Keratinocyte (primary cell): ENCODE measurements at regions not wholly inside any gene's neighbourhood (a gene's known extent, or its start where the extent isn't known, plus 50 kb on each side); places are given as distances from the start of the nearest gene placed in this dataset.

ENCODE experiments used
- DNase-seq: peaks from one replicate; pipeline ENCODE4 v3.0.0-alpha.2; 2011; ENCODE audit warnings: low read depth, missing footprints, low spot score
- FAIRE-seq: peaks from 2 replicates; lab custom pipeline; 2011; peaks lifted over from hg19 to GRCh38; lab: Jason Lieb, UNC
- H2AFZ ChIP-seq: 2 replicates; pipeline ENCODE4 v1.6.0; 2012; ENCODE audit warnings: low read length, control low read depth, inconsistent platforms; ENCODE audit not compliant: control insufficient read depth
- H3K27ac ChIP-seq: 2 replicates; pipeline ENCODE4 v1.5.1; 2011; ENCODE audit warnings: low read length; ENCODE audit not compliant: control insufficient read depth, insufficient read depth
- H3K27me3 ChIP-seq: 3 replicates; pipeline ENCODE4 v1.6.0; 2011; ENCODE audit warnings: low read length; ENCODE audit not compliant: control insufficient read depth, insufficient read depth; ENCODE audit errors: extremely low read depth
- H3K36me3 ChIP-seq, 2 experiments: 2 replicates in 1 of 2; 3 replicates in 1 of 2; pipeline ENCODE4 v1.5.1; 2011; ENCODE audit warnings: low read length in 2 of 2, mild to moderate bottlenecking in 1 of 2; ENCODE audit not compliant: control insufficient read depth in 2 of 2, insufficient read depth in 2 of 2; ENCODE audit errors: extremely low read depth in 1 of 2
- H3K4me1 ChIP-seq: 3 replicates; pipeline ENCODE4 v1.5.1; 2011; ENCODE audit warnings: low read length; ENCODE audit not compliant: control insufficient read depth, insufficient read depth; ENCODE audit errors: extremely low read depth
- H3K4me2 ChIP-seq: 3 replicates; pipeline ENCODE4 v1.6.0; 2011; ENCODE audit warnings: low read depth, low read length; ENCODE audit not compliant: control insufficient read depth, insufficient read depth; ENCODE audit errors: extremely low read depth
- H3K4me3 ChIP-seq, 3 experiments: fragments of 200-600 bp in 1 of 3; sonication (generic) in 1 of 3; 2 replicates in 2 of 3; 3 replicates in 1 of 3; pipeline ENCODE4 v1.5.1; 2011 to 2016; ENCODE audit warnings: low read length in 3 of 3, mild to moderate bottlenecking in 3 of 3, control low read depth in 2 of 3, inconsistent platforms in 1 of 3, low read depth in 1 of 3, mixed read lengths in 1 of 3, mixed run types in 1 of 3, moderate library complexity in 1 of 3; ENCODE audit not compliant: control insufficient read depth in 2 of 3, insufficient read depth in 2 of 3; ENCODE audit errors: extremely low read depth in 1 of 3
- H3K79me2 ChIP-seq: 2 replicates; pipeline ENCODE4 v1.6.0; 2012; ENCODE audit warnings: low read length; ENCODE audit not compliant: control insufficient read depth, insufficient read depth
- H3K9ac ChIP-seq: 3 replicates; pipeline ENCODE4 v1.6.0; 2011; ENCODE audit warnings: low read length; ENCODE audit not compliant: control insufficient read depth, insufficient read depth; ENCODE audit errors: extremely low read depth
- H3K9me1 ChIP-seq: 3 replicates; pipeline ENCODE4 v1.6.0; 2011; ENCODE audit warnings: low read length; ENCODE audit not compliant: control insufficient read depth, insufficient read depth; ENCODE audit errors: extremely low read depth
- H3K9me3 ChIP-seq: 2 replicates; pipeline ENCODE4 v1.5.1; 2012; ENCODE audit warnings: low read depth, low read length; ENCODE audit not compliant: control insufficient read depth
- H4K20me1 ChIP-seq: 3 replicates; pipeline ENCODE4 v1.6.0; 2011; ENCODE audit warnings: low read length; ENCODE audit not compliant: control insufficient read depth, insufficient read depth; ENCODE audit errors: extremely low read depth
- EZH2 ChIP-seq: IDR thresholded peaks from one replicate; pipeline ENCODE4 v1.6.1; 2012; ENCODE audit warnings: inconsistent platforms, mild to moderate bottlenecking, low read length, moderate library complexity
- dilution Hi-C: fragments of 300-500 bp; cut with MboI; formaldehyde crosslinking; loops from one replicate; pipeline ENCODE4 v1.7.0; 2020; ENCODE audit warnings: low sequenced_read_pairs; ENCODE audit not compliant: extremely low pct_ligation_motif_present
- TF ChIP-seq, protein P1 (sequence below), 3 experiments: IDR thresholded peaks in 1 of 3; conservative IDR thresholded peaks in 1 of 3; optimal IDR thresholded peaks in 1 of 3; 2 replicates in 2 of 3; 3 replicates in 1 of 3; pipeline versions ENCODE3 to v1.5.1; 2011; ENCODE audit warnings: low read length in 3 of 3, mild to moderate bottlenecking in 3 of 3, moderate library complexity in 2 of 3, control low read depth in 1 of 3, inconsistent platforms in 1 of 3; ENCODE audit not compliant: insufficient read depth in 2 of 3; ENCODE audit errors: extremely low read depth in 1 of 3

DNA sequence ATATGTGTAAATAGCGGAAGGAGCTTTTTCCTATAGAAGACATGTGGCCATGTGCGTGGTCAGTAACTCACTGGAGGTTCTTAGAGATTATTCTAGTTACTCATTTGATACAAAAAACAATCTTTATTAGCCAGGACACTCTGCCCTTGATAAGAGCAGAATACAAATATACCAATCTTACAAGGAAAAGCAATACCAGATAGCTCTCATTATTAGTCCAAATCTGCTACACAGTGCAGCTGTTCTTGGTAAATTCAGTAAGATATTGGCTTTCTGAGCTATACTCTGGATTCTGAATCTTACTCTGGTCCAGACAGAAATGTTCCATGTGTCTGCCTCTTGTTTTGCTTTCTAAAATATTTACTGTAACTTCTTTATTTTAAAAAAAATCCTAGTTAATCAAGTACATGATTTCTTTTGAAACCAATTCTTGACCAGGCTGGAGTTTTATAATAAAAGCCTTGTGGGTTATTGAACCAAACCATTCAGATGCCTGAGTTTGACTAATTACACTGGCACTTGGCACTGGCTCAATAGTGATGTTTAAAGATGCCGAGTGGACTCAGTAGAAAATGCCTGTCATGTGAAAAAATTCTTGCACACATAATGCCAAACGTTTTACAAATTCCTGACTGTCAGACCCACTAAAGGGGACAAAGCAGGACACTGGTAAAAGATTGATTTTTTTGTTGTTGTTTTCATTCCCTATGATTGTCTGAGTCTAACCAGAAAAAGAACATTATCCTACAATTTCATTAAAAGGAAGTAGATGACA lies 242.8 kb upstream of the TCF21 start:
- H3K27ac ChIP-seq, result no peak overlapping the region

DNA sequence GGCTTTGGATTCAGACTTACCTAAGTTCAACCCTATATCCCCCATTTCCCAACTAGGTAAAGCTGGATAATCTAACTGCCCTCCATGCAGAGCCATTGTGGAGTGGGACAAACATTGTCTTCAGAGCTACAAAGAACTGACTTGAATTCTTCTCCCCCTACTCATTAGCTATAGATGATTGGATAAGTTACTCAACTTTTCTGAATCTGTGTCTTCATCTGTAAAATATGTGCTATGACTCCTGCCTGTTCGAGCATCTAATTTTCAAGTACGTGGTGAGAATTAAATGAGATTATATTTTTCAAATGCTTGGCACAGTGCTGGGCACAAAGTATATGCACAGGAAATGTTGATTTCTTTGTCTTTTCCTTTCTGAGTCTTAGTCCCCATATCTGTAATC lies 240.3 kb upstream of the TCF21 start:
- Histone ChIP-seq H3K4me1 (no peaks in the 10 kb centered on the region), H3K36me3 (no peaks in the 10 kb centered on the region), H3K9me1 (no peaks in the 10 kb centered on the region), H3K4me2 (no peak overlapping the region), H3K4me3 (no peak overlapping the region), H3K9me3 (no peaks in the 10 kb centered on the region), H2AFZ (no peak overlapping the region), H3K9ac (no peak overlapping the region), H4K20me1 (no peaks in the 10 kb centered on the region), H3K79me2 (no peaks in the 10 kb centered on the region), H3K27ac (no peak overlapping the region), H3K27me3 (no peaks in the 10 kb centered on the region)
- dilution Hi-C loops, result no loop called here
- FAIRE-seq (no peak), DNase-seq (no peak)
- TF ChIP-seq, protein P1, sequence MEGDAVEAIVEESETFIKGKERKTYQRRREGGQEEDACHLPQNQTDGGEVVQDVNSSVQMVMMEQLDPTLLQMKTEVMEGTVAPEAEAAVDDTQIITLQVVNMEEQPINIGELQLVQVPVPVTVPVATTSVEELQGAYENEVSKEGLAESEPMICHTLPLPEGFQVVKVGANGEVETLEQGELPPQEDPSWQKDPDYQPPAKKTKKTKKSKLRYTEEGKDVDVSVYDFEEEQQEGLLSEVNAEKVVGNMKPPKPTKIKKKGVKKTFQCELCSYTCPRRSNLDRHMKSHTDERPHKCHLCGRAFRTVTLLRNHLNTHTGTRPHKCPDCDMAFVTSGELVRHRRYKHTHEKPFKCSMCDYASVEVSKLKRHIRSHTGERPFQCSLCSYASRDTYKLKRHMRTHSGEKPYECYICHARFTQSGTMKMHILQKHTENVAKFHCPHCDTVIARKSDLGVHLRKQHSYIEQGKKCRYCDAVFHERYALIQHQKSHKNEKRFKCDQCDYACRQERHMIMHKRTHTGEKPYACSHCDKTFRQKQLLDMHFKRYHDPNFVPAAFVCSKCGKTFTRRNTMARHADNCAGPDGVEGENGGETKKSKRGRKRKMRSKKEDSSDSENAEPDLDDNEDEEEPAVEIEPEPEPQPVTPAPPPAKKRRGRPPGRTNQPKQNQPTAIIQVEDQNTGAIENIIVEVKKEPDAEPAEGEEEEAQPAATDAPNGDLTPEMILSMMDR (optimal IDR thresholded peaks at IDR 0.05 in 1 of 3, IDR thresholded peaks at IDR 0.05 in 1 of 3, conservative IDR thresholded peaks at IDR 0.05 in 1 of 3; ENCODE audit: extremely low read depth in 1 of 3, insufficient read depth in 2 of 3, low read length in 3 of 3), result no peak
- TF ChIP-seq EZH2, result no peak

More for the DNA sequence above, 242.8 kb upstream of the TCF21 start:
- no peaks in the 10 kb centered on the region for H3K4me1 ChIP-seq
- H3K9ac ChIP-seq, result no peak overlapping the region
- no peak for FAIRE-seq
- TF ChIP-seq, protein P1 (optimal IDR thresholded peaks at IDR 0.05 in 1 of 3, IDR thresholded peaks at IDR 0.05 in 1 of 3, conservative IDR thresholded peaks at IDR 0.05 in 1 of 3; ENCODE audit: extremely low read depth in 1 of 3, insufficient read depth in 2 of 3, low read length in 3 of 3), result no peak
- no peak for TF ChIP-seq EZH2
- no peaks in the 10 kb centered on the region for H4K20me1 ChIP-seq
- dilution Hi-C loops, result no loop called here
- no peaks in the 10 kb centered on the region for H3K79me2 ChIP-seq
- no peak for DNase-seq
- H3K4me2 ChIP-seq, result no peak overlapping the region
- H3K4me3 ChIP-seq, result no peak overlapping the region
- no peak overlapping the region for H2AFZ ChIP-seq
- H3K27me3 ChIP-seq, result no peaks in the 10 kb centered on the region
- no peaks in the 10 kb centered on the region for H3K9me3 ChIP-seq
- no peaks in the 10 kb centered on the region for H3K9me1 ChIP-seq
- no peaks in the 10 kb centered on the region for H3K36me3 ChIP-seq
